ENCODE measurements at regions not wholly inside any gene's neighbourhood (a gene's known extent, or its start where the extent isn't known, plus 50 kb on each side); places are given as distances from the start of the nearest gene placed in this dataset.

DNA sequence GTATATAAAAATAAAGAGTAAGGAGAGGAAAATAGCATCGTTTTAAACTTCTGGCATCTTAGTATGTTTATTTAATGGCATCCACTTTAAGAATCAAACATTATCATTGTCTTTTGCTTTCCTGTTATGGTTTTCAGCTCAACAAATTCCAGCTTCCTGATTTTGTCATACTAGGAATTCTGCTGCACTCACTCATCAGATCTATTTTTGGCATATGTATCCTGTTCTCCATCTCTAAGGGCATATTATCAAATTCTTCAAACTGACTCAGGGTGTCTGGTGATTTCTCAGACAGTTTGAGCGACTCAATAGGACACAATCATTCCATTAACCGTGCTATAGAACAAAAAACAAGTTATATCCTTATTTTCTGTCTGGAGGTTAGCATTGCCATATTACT is 248.5 kb upstream of the DIAPH2 start:
- DNase-seq (ENCODE audit: low read depth in 1 of 2, low spot score in 1 of 2): peak in 1 of 2 experiments; percentile 16
- FAIRE-seq: peak; percentile 82
- ChIA-PET CTCF (no interaction called here), POLR2A (no interaction called here)
- TF ChIP-seq POLR2A (IDR thresholded peaks at IDR 0.05; ENCODE audit: low read length) (no peak), RCOR1 (IDR thresholded peaks at IDR 0.05; ENCODE audit: low read depth, low read length) (no peak), FOSL2 (IDR thresholded peaks at IDR 0.05) (no peak), FOSL2 (CRISPR knock-in tag; IDR thresholded peaks at IDR 0.05) (peak; percentile 61)
- Histone ChIP-seq H3K9me3 (no peaks in the 10 kb centered on the region), H3K4me3 (no peak overlapping the region), H3K4me1 (peaks cover 9% of the 10 kb centered on the region), H3K27ac (no peak overlapping the region), H3K4me2 (peak overlapping the region; percentile 24; the same call in 1 of the 3 replicates)
- WGBS (ENCODE audit: missing lambda C conversion rate): 13% methylated on average over 3 of the region's 3 CpGs
- peak; percentile 39 to 66; a peak in 2 of 6 replicates for ATAC-seq

DNA sequence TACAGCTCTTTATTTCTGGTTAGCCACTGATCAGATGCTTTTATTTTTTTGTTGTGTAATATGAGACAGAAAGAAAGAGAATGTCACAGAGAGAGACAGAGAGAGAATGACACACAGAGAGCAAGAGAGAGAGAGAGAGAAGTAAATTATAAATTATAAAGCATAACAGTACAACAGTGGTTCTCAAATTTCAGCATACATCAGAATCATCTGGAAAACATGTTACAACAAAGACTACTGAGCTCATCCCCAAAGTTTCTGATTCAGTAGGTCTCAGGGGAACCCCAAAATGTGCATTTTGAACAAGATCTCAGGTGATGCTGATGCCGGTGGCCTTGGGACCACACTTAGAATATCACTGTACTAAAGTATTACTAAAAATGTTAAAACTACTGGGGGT is 245.8 kb upstream of the DIAPH2 start:
- no peak for ATAC-seq
- POLR2A ChIA-PET: no interaction called here

DNA sequence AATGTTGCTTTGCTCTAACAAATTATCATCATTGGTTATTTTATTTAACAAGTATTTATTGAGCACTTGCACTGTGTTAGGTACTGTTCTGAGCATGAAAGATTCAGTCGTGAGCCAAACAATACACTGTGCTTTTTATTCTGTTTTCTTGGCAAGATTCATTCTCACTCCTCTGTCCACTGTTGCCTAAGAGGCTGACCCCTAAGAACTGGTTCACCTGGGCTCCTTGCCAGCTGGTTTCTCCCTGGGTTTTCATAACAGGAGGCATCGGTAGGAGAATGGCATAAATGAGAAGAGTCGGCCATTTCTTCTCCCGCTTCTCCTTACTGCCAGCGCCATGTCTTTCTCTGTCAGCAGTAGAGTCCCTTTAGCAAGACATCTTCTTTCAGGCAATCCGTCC is 243.7 kb upstream of the DIAPH2 start:
- CTCF ChIA-PET: no interaction called here
- H3K4me1 ChIP-seq: peaks cover 6% of the 10 kb centered on the region; the same call in 2 of the 3 replicates
- no peak overlapping the region for H3K4me3 ChIP-seq
- 82% methylated on average over 6 of the region's 6 CpGs for WGBS (ENCODE audit: missing lambda C conversion rate)
- ATAC-seq: no peak
- POLR2A ChIA-PET: no interaction called here
- H3K4me2 ChIP-seq: no peak overlapping the region
- H3K9me3 ChIP-seq: no peaks in the 10 kb centered on the region
- FAIRE-seq: no peak
- no peak for DNase-seq (ENCODE audit: low read depth in 1 of 2, low spot score in 1 of 2)
- TF ChIP-seq, protein P1, sequence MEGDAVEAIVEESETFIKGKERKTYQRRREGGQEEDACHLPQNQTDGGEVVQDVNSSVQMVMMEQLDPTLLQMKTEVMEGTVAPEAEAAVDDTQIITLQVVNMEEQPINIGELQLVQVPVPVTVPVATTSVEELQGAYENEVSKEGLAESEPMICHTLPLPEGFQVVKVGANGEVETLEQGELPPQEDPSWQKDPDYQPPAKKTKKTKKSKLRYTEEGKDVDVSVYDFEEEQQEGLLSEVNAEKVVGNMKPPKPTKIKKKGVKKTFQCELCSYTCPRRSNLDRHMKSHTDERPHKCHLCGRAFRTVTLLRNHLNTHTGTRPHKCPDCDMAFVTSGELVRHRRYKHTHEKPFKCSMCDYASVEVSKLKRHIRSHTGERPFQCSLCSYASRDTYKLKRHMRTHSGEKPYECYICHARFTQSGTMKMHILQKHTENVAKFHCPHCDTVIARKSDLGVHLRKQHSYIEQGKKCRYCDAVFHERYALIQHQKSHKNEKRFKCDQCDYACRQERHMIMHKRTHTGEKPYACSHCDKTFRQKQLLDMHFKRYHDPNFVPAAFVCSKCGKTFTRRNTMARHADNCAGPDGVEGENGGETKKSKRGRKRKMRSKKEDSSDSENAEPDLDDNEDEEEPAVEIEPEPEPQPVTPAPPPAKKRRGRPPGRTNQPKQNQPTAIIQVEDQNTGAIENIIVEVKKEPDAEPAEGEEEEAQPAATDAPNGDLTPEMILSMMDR (IDR thresholded peaks at IDR 0.05): no peak
- no peak for TF ChIP-seq SREBF2 (IDR thresholded peaks at IDR 0.05)
- TF ChIP-seq CHD4 (IDR thresholded peaks at IDR 0.05; ENCODE audit: borderline replicate concordance): no peak
- TF ChIP-seq MAFK (IDR thresholded peaks at IDR 0.05; ENCODE audit: partially characterized antibody): no peak
- TF ChIP-seq, protein P2, sequence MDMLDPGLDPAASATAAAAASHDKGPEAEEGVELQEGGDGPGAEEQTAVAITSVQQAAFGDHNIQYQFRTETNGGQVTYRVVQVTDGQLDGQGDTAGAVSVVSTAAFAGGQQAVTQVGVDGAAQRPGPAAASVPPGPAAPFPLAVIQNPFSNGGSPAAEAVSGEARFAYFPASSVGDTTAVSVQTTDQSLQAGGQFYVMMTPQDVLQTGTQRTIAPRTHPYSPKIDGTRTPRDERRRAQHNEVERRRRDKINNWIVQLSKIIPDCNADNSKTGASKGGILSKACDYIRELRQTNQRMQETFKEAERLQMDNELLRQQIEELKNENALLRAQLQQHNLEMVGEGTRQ (IDR thresholded peaks at IDR 0.05): no peak
- no peak for TF ChIP-seq CBX2 (IDR thresholded peaks at IDR 0.05; ENCODE audit: borderline replicate concordance, low read depth)
- no peak for TF ChIP-seq EHMT2 (IDR thresholded peaks at IDR 0.05; ENCODE audit: low read depth)
- no peak for TF ChIP-seq HOXA7 (CRISPR knock-in tag; IDR thresholded peaks at IDR 0.05)
- TF ChIP-seq HDAC2 (IDR thresholded peaks at IDR 0.05): no peak
- no peak for TF ChIP-seq RARB (CRISPR knock-in tag; IDR thresholded peaks at IDR 0.05)
- TF ChIP-seq, protein P3, sequence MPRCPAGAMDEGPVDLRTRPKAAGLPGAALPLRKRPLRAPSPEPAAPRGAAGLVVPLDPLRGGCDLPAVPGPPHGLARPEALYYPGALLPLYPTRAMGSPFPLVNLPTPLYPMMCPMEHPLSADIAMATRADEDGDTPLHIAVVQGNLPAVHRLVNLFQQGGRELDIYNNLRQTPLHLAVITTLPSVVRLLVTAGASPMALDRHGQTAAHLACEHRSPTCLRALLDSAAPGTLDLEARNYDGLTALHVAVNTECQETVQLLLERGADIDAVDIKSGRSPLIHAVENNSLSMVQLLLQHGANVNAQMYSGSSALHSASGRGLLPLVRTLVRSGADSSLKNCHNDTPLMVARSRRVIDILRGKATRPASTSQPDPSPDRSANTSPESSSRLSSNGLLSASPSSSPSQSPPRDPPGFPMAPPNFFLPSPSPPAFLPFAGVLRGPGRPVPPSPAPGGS (IDR thresholded peaks at IDR 0.05): no peak
- no peak overlapping the region for H3K27ac ChIP-seq

More for the DNA sequence above, 245.8 kb upstream of the DIAPH2 start:
- DNase-seq (ENCODE audit: low read depth in 1 of 2, low spot score in 1 of 2) (no peak), FAIRE-seq (no peak)
- CTCF ChIA-PET: interaction anchor here (1.1 kb wide), 1 partner anchor 66 kb away, joined by 3 read pairs; no protein-coding TSS in a partner anchor
- TF ChIP-seq PHF8 (IDR thresholded peaks at IDR 0.05; ENCODE audit: borderline replicate concordance, low read depth): no peak
- TF ChIP-seq SMC3 (IDR thresholded peaks at IDR 0.05): no peak
- TF ChIP-seq JUNB (IDR thresholded peaks at IDR 0.05): no peak
- TF ChIP-seq, protein P4, sequence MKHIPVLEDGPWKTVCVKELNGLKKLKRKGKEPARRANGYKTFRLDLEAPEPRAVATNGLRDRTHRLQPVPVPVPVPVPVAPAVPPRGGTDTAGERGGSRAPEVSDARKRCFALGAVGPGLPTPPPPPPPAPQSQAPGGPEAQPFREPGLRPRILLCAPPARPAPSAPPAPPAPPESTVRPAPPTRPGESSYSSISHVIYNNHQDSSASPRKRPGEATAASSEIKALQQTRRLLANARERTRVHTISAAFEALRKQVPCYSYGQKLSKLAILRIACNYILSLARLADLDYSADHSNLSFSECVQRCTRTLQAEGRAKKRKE (CRISPR knock-in tag; IDR thresholded peaks at IDR 0.05; ENCODE audit: low read depth): no peak
- no peak for TF ChIP-seq HEYL (CRISPR knock-in tag; IDR thresholded peaks at IDR 0.05)
- no peak for TF ChIP-seq MAZ (IDR thresholded peaks at IDR 0.05; ENCODE audit: borderline replicate concordance, low read depth, low read length)
- TF ChIP-seq HOXB5 (CRISPR knock-in tag; IDR thresholded peaks at IDR 0.05): no peak
- TF ChIP-seq, protein P2 (IDR thresholded peaks at IDR 0.05): no peak
- TF ChIP-seq ZSCAN20 (CRISPR knock-in tag; IDR thresholded peaks at IDR 0.05): no peak
- TF ChIP-seq RNF2 (IDR thresholded peaks at IDR 0.05; ENCODE audit: borderline replicate concordance, low read depth): no peak
- TF ChIP-seq ZNF302 (CRISPR knock-in tag; IDR thresholded peaks at IDR 0.05): no peak
- no peak for TF ChIP-seq MYC (IDR thresholded peaks at IDR 0.05; ENCODE audit: borderline replicate concordance, low read length)
- no peak for TF ChIP-seq EP300 (IDR thresholded peaks at IDR 0.05)
- TF ChIP-seq ESRRA (IDR thresholded peaks at IDR 0.05; ENCODE audit: borderline replicate concordance, low read length): no peak
- TF ChIP-seq HOXB13 (CRISPR knock-in tag; IDR thresholded peaks at IDR 0.05; ENCODE audit: low read depth): no peak
- TF ChIP-seq CHD4 (IDR thresholded peaks at IDR 0.05; ENCODE audit: borderline replicate concordance): no peak
- TF ChIP-seq, protein P5, sequence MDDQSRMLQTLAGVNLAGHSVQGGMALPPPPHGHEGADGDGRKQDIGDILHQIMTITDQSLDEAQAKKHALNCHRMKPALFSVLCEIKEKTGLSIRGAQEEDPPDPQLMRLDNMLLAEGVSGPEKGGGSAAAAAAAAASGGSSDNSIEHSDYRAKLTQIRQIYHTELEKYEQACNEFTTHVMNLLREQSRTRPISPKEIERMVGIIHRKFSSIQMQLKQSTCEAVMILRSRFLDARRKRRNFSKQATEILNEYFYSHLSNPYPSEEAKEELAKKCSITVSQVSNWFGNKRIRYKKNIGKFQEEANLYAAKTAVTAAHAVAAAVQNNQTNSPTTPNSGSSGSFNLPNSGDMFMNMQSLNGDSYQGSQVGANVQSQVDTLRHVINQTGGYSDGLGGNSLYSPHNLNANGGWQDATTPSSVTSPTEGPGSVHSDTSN (IDR thresholded peaks at IDR 0.05): no peak
- no peak for TF ChIP-seq CHD2 (IDR thresholded peaks at IDR 0.05; ENCODE audit: low read length, partially characterized antibody)
- TF ChIP-seq ZFP36 (IDR thresholded peaks at IDR 0.05; ENCODE audit: borderline replicate concordance, partially characterized antibody): no peak
- H3K4me1 ChIP-seq: peaks cover 8% of the 10 kb centered on the region; the same call in 2 of the 3 replicates
- 100% methylated on average over 1 of the region's 1 CpG for WGBS (ENCODE audit: missing lambda C conversion rate)
- H3K27ac ChIP-seq: no peak overlapping the region
- H3K4me2 ChIP-seq: no peak overlapping the region
- H3K9me3 ChIP-seq: no peaks in the 10 kb centered on the region
- no peak overlapping the region for H3K4me3 ChIP-seq
